ENCODE measurements at regions not wholly inside any gene's neighbourhood (a gene's known extent, or its start where the extent isn't known, plus 50 kb on each side); places are given as distances from the start of the nearest gene placed in this dataset.

DNA sequence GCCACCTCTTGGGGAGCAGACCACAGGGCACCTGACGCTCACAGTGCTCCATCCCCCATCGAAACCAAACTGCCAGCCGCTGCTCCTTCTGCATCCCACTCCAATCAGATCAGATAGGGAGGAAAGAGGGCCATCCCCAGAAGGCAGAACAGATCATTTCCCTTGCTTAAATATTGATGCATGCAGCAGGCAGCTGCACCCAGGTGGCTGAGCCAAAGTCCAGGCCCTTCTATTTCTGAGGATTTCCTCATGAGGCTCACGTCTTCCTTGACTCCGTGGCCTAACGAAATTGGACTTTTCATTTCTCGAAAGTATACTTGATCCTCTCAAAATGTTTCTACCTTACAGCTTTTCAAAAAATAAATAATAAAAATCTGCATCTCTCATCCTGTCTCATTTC lies 239.2 kb downstream of the ATG4C start:
- no peaks in the 10 kb centered on the region for H3K79me2 ChIP-seq (ENCODE audit: control insufficient read depth, insufficient read depth, low read length)
- TF ChIP-seq MXI1 (IDR thresholded peaks at IDR 0.05; ENCODE audit: low read depth, low read length) (no peak), TCF7L2 (IDR thresholded peaks at IDR 0.05; ENCODE audit: low read depth, low read length) (no peak), ZNF253 (CRISPR knock-in tag; conservative IDR thresholded peaks at IDR 0.05) (no peak), ZNF282 (CRISPR knock-in tag; IDR thresholded peaks at IDR 0.05) (no peak), ILF3 (IDR thresholded peaks at IDR 0.05; ENCODE audit: borderline replicate concordance) (no peak), CBFA2T3 (IDR thresholded peaks at IDR 0.05) (no peak), RNF2 (IDR thresholded peaks at IDR 0.05) (no peak), ZNF785 (CRISPR knock-in tag; IDR thresholded peaks at IDR 0.05) (no peak)
- TF ChIP-seq, protein P1, sequence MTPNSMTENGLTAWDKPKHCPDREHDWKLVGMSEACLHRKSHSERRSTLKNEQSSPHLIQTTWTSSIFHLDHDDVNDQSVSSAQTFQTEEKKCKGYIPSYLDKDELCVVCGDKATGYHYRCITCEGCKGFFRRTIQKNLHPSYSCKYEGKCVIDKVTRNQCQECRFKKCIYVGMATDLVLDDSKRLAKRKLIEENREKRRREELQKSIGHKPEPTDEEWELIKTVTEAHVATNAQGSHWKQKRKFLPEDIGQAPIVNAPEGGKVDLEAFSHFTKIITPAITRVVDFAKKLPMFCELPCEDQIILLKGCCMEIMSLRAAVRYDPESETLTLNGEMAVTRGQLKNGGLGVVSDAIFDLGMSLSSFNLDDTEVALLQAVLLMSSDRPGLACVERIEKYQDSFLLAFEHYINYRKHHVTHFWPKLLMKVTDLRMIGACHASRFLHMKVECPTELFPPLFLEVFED (CRISPR knock-in tag; conservative IDR thresholded peaks at IDR 0.05), result no peak
- no peaks in the 10 kb centered on the region for H3K4me1 ChIP-seq (replicated peaks in 1 of 2; ENCODE audit: control insufficient read depth in 2 of 2, insufficient read depth in 2 of 2, low read length in 2 of 2)
- no peaks in the 10 kb centered on the region for H3K36me3 ChIP-seq (ENCODE audit: control insufficient read depth, insufficient read depth, low read length)
- intact Hi-C loops (cut with micrococcal nuclease), result no loop called here
- ChIA-PET POLR2A (interaction anchor here (1.3 kb wide), 1 partner anchor 10 kb away, joined by 3 read pairs; no protein-coding TSS in a partner anchor), CTCF (ENCODE audit: low intra/inter-chr PET ratio) (interaction anchor here (0.6 kb wide), 1 partner anchor 33 kb away, joined by 5 read pairs; no protein-coding TSS in a partner anchor)
- ATAC-seq (no peak), DNase-seq (ENCODE audit: extremely low read depth in 1 of 4, low spot score in 3 of 4) (no peak), FAIRE-seq (no peak)
- no peak overlapping the region for H3K4me3 ChIP-seq
- H3K27me3 ChIP-seq (ENCODE audit: control insufficient read depth in 2 of 2, insufficient read depth in 2 of 2, low read length in 2 of 2), result no peaks in the 10 kb centered on the region
- no peak overlapping the region for H2AFZ ChIP-seq (ENCODE audit: low read depth, low read length)
- H4K20me1 ChIP-seq (replicated peaks; ENCODE audit: control insufficient read depth, insufficient read depth, low read length), result no peaks in the 10 kb centered on the region
- H3K9me1 ChIP-seq (ENCODE audit: control insufficient read depth, insufficient read depth, low read length), result no peaks in the 10 kb centered on the region
- H3K9me3 ChIP-seq (replicated peaks; ENCODE audit: control insufficient read depth, insufficient read depth, low read depth, low read length), result no peaks in the 10 kb centered on the region
- H3K9ac ChIP-seq (ENCODE audit: insufficient read depth in 1 of 2, low read depth in 2 of 2, low read length in 2 of 2), result no peak overlapping the region
- in situ Hi-C loops (cut with MboI), result no loop called here
- no peak overlapping the region for H3K4me2 ChIP-seq (ENCODE audit: insufficient read depth, low read length)
- H3K27ac ChIP-seq (ENCODE audit: extremely low read depth, low read depth, low read length), result no peak overlapping the region
- BruUV-seq (replicated peaks), result no TSS peak
- WGBS (ENCODE audit: insufficient coverage, low coverage, missing lambda C conversion rate), result under 1% methylated on average over 7 of the region's 7 CpGs

Data from K562 (cell line).